Ascending aorta (tissue), 2 donors: ENCODE measurements at regions not wholly inside any gene's neighbourhood (a gene's known extent, or its start where the extent isn't known, plus 50 kb on each side); places are given as distances from the start of the nearest gene placed in this dataset.

Experiments
- DNase-seq, 2 donors: peaks; one replicate each; pipeline ENCODE4 v3.0.0-alpha.2; 2019; ENCODE audit warnings: low spot score in 2 of 2
- H3K27ac ChIP-seq, 2 donors: fragments of 200-600 bp; sonication (generic); one replicate each; pipeline ENCODE4 v1.5.1; 2016 to 2017; ENCODE audit warnings: mild to moderate bottlenecking in 1 of 2
- H3K27me3 ChIP-seq: fragments of 200-600 bp; sonication (generic); one replicate; pipeline ENCODE4 v1.5.1; 2017
- H3K36me3 ChIP-seq, 2 donors: fragments of 200-600 bp; sonication (generic); one replicate each; pipeline ENCODE4 v1.5.1; 2016
- H3K4me1 ChIP-seq, 2 donors: fragments of 200-600 bp; sonication (generic); one replicate each; pipeline ENCODE4 v1.5.1; 2016 to 2017; ENCODE audit warnings: mild to moderate bottlenecking in 1 of 2
- H3K4me3 ChIP-seq, 2 donors: fragments of 200-600 bp; sonication (generic); one replicate each; pipeline ENCODE4 v1.5.1; 2016 to 2017; ENCODE audit warnings: mild to moderate bottlenecking in 1 of 2
- H3K9me3 ChIP-seq, 2 donors: fragments of 200-600 bp; sonication (generic); one replicate each; pipeline ENCODE4 v1.5.1; 2016
- CTCF ChIP-seq, 3 experiments: fragments of 200-600 bp in 2 of 3; fragments of 450-650 bp in 1 of 3; sonication (generic) in 2 of 3; IDR thresholded peaks; one replicate each; pipeline ENCODE4 v1.5.1; 2016 to 2019; ENCODE audit warnings: antibody characterized with exemption in 3 of 3, mild to moderate bottlenecking in 1 of 3, moderate library complexity in 1 of 3
- intact Hi-C: fragments of 100-400 bp; cut with DNase I; formaldehyde crosslinking; loops from one replicate; pipeline ENCODE4 v1.15.1; 2023

GRCh38 chr11:81052344-81053158, 1611.7 kb upstream of the TENM4 start:
- Histone ChIP-seq H3K4me3 (no peak overlapping the region), H3K27ac (no peak overlapping the region), H3K9me3 (no peaks in the 10 kb centered on the region), H3K4me1 (no peaks in the 10 kb centered on the region), H3K27me3 (no peaks in the 10 kb centered on the region), H3K36me3 (no peaks in the 10 kb centered on the region)
- no peak for TF ChIP-seq CTCF (IDR thresholded peaks at IDR 0.05)
- DNase-seq: no peak
- intact Hi-C loops: no loop called here

GRCh38 chr11:81039916-81040524, 1599.2 kb upstream of the TENM4 start:
- H3K27me3 ChIP-seq: no peaks in the 10 kb centered on the region
- intact Hi-C loops: no loop called here
- no peak overlapping the region for H3K4me3 ChIP-seq
- no peak overlapping the region for H3K27ac ChIP-seq
- no peak for DNase-seq
- H3K4me1 ChIP-seq: no peaks in the 10 kb centered on the region
- no peaks in the 10 kb centered on the region for H3K36me3 ChIP-seq
- peaks cover 0 to 4% of the 10 kb centered on the region in 2 donors for H3K9me3 ChIP-seq
- no peak for TF ChIP-seq CTCF (IDR thresholded peaks at IDR 0.05)

GRCh38 chr11:81036168-81036870, 1595.5 kb upstream of the TENM4 start:
- Histone ChIP-seq H3K27ac (no peak overlapping the region), H3K4me1 (no peaks in the 10 kb centered on the region), H3K27me3 (no peaks in the 10 kb centered on the region), H3K4me3 (no peak overlapping the region), H3K9me3 (peaks cover 0 to 4% of the 10 kb centered on the region in 2 donors), H3K36me3 (no peaks in the 10 kb centered on the region)
- no peak for TF ChIP-seq CTCF (IDR thresholded peaks at IDR 0.05)
- DNase-seq: no peak
- intact Hi-C loops: no loop called here

GRCh38 chr11:81033779-81034540, 1593.1 kb upstream of the TENM4 start:
- H3K4me3 ChIP-seq: no peak overlapping the region
- no peaks in the 10 kb centered on the region for H3K4me1 ChIP-seq
- H3K9me3 ChIP-seq: peaks cover 0 to 4% of the 10 kb centered on the region in 2 donors
- no peak for TF ChIP-seq CTCF (IDR thresholded peaks at IDR 0.05)
- no peaks in the 10 kb centered on the region for H3K27me3 ChIP-seq
- intact Hi-C loops: no loop called here
- no peak overlapping the region for H3K27ac ChIP-seq
- H3K36me3 ChIP-seq: no peaks in the 10 kb centered on the region
- no peak for DNase-seq

GRCh38 chr11:81032906-81033305, 1592.1 kb upstream of the TENM4 start:
- DNase-seq: no peak
- intact Hi-C loops: no loop called here
- H3K4me1 ChIP-seq: no peaks in the 10 kb centered on the region
- no peaks in the 10 kb centered on the region for H3K27me3 ChIP-seq
- no peak for TF ChIP-seq CTCF (IDR thresholded peaks at IDR 0.05)
- peaks cover 0 to 4% of the 10 kb centered on the region in 2 donors for H3K9me3 ChIP-seq
- no peaks in the 10 kb centered on the region for H3K36me3 ChIP-seq
- H3K27ac ChIP-seq: no peak overlapping the region
- no peak overlapping the region for H3K4me3 ChIP-seq
